22Rv1 (cell line): ENCODE measurements at regions not wholly inside any gene's neighbourhood (a gene's known extent, or its start where the extent isn't known, plus 50 kb on each side); places are given as distances from the start of the nearest gene placed in this dataset.

Experiments used
- CTCF ChIP-seq: fragments of 450-650 bp; IDR thresholded peaks from 2 replicates; pipeline ENCODE4 v1.5.1; 2017; ENCODE audit warnings: mild to moderate bottlenecking
- ZFX ChIP-seq: fragments of 450-650 bp; IDR thresholded peaks from 2 replicates; pipeline ENCODE4 v1.6.1; 2017; ENCODE audit warnings: antibody characterized with exemption, borderline replicate concordance

- TF ChIP-seq CTCF: no peak
- TF ChIP-seq ZFX: no peak
Observed at GRCh38 chr12:33669349-33669748, 229.7 kb upstream of the SYT10 start.
